ENCODE measurements at regions not wholly inside any gene's neighbourhood (a gene's known extent, or its start where the extent isn't known, plus 50 kb on each side); places are given as distances from the start of the nearest gene placed in this dataset.

DNA sequence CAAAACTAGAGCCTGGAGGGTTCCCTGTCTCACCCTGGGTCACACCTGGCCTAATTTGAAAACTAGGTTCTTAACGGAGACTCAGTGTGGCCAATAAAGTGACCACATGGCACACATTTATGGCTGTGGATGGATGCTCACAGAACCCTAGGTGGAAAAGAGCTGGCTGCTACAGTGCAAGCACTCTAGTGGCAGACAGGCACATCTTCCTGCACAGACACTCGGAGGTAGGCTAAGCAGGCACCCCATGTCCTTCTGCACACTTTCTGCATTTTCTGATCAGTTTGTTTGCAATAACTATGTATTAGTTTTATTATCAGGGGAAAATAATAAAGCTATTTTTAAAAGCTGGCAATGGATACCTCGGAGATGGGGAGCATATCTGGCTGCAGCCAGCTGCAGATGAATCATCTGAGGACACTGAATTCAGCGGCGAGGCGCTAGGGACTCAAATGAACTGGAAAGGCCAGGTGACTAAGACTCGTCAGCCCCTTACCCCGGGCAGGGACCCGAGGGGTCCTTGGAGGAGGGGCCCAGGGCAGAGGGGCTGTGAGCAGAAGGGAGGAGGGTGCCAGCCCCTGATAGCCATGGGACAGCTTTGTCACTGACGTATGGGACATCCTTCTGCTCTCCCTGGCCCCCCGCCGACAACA, 96.2 kb downstream of the OLFM1 start:
- TF ChIP-seq TAF1 (IDR thresholded peaks at IDR 0.05; ENCODE audit: borderline replicate concordance, insufficient read depth, low read length) (no peak), POLR2AphosphoS5 (IDR thresholded peaks at IDR 0.05; ENCODE audit: low read depth, low read length) (no peak), REST (IDR thresholded peaks at IDR 0.05; ENCODE audit: insufficient read depth in 1 of 2, low read depth in 2 of 2, low read length in 2 of 2) (no peak)
